ENCODE measurements at regions not wholly inside any gene's neighbourhood (a gene's known extent, or its start where the extent isn't known, plus 50 kb on each side); places are given as distances from the start of the nearest gene placed in this dataset.

DNA sequence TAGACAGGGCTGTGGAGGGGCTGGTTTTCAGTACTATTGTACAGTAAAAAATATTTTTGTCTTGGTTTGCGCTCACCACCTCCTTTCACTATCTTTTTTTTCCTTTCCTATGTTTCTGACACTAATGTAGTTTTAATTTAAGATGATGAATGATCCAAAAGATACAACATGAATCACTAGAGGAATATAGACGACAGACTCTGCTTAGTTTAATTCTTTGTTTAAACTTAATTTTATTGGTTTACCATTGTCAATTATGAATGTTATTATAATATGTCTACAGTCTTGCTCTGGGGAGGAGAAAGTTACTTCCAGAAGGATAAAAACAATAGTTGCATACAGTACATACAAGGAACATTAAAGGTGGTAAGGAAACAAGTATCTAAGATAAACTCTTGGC lies 682.4 kb upstream of the ADGRL4 start:
- Histone ChIP-seq H3K27me3 (no peaks in the 10 kb centered on the region), H3K9me3 (peaks cover 0 to 6% (median 0%) of the 10 kb centered on the region in 11 donors), H3K27ac (no peak overlapping the region), H3K4me1 (no peaks in the 10 kb centered on the region), H3K4me3 (no peak overlapping the region), H3K36me3 (no peaks in the 10 kb centered on the region)
- intact Hi-C loops (cut with DNase I) = no loop called here
- 85 to 86% methylated on average over 2 of the region's 2 CpGs for WGBS, 2 donors
- no peak for ATAC-seq
- TF ChIP-seq CTCF (IDR thresholded peaks at IDR 0.05) = no peak
- DNase-seq = no peak

- Histone ChIP-seq H3K27me3 (no peaks in the 10 kb centered on the region), H3K27ac (no peak overlapping the region), H3K4me1 (no peaks in the 10 kb centered on the region), H3K9me3 (peaks cover 0 to 43% (median 9%) of the 10 kb centered on the region in 11 donors), H3K4me3 (no peak overlapping the region), H3K36me3 (no peaks in the 10 kb centered on the region)
- DNase-seq (no peak), ATAC-seq (no peak)
- TF ChIP-seq CTCF (IDR thresholded peaks at IDR 0.05) = no peak
- intact Hi-C loops (cut with DNase I) = no loop called here
Measured at GRCh38 chr1:79683420-79683819, 676.9 kb upstream of the ADGRL4 start.

GRCh38 chr1:79682478-79682877 lies 675.9 kb upstream of the ADGRL4 start:
- intact Hi-C loops (cut with DNase I) = no loop called here
- Histone ChIP-seq H3K27ac (no peak overlapping the region), H3K27me3 (no peaks in the 10 kb centered on the region), H3K9me3 (peaks cover 0 to 46% (median 9%) of the 10 kb centered on the region in 11 donors), H3K4me3 (no peak overlapping the region), H3K36me3 (no peaks in the 10 kb centered on the region), H3K4me1 (no peaks in the 10 kb centered on the region)
- no peak for TF ChIP-seq CTCF (IDR thresholded peaks at IDR 0.05)
- 90 to 94% methylated on average over 1 of the region's 1 CpG for WGBS, 2 donors
- ATAC-seq (no peak), DNase-seq (no peak)

DNA sequence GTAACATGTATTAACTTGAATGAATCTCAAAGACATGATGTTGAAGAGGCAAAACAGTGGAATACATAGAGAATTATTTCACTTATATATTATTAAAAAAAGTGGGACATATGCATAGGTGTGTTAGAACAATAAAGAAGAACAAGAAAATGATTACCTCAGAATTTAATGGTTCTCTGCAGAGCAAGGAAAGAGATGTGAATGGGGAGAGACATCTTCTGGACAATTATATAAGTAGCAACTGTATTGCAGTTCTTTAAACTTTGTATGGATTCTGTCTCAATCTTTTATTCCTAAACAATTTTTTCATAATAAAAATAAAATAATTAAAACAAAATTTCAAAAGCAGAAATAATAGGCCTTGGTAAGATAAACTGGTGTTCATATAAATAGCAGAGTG lies 674.9 kb upstream of the ADGRL4 start:
- Histone ChIP-seq H3K4me1 (no peaks in the 10 kb centered on the region), H3K4me3 (no peak overlapping the region), H3K36me3 (no peaks in the 10 kb centered on the region), H3K27ac (no peak overlapping the region), H3K27me3 (no peaks in the 10 kb centered on the region), H3K9me3 (peaks cover 0 to 46% (median 9%) of the 10 kb centered on the region in 11 donors)
- no peak for ATAC-seq
- no peak for DNase-seq
- intact Hi-C loops (cut with DNase I) = no loop called here
- TF ChIP-seq CTCF (IDR thresholded peaks at IDR 0.05) = no peak

DNA sequence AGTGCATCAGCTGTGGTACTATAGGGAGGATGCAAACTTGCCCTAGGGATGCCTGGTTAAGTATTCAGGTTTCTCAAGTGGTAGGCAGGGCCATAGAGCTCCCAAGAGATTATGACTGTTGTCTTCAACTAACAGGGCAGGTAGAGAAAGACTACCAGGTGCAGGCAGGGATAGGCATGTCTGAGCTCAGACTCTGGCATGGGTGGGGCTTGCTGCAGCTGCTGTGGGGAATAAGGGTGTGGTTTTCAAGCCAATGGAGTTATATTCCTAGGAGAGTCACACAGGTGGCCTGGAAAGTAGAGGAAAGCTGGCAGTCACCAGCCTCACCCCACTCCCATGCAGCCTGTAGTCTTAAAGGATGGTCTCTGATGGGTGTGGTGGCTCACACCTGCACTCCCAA lies 673.4 kb upstream of the ADGRL4 start:
- Histone ChIP-seq H3K9me3 (peaks cover 0 to 55% (median 9%) of the 10 kb centered on the region in 11 donors), H3K4me3 (no peak overlapping the region), H3K4me1 (no peaks in the 10 kb centered on the region), H3K27ac (no peak overlapping the region), H3K36me3 (no peaks in the 10 kb centered on the region), H3K27me3 (no peaks in the 10 kb centered on the region)
- ATAC-seq (no peak), DNase-seq (no peak)
- intact Hi-C loops (cut with DNase I) = no loop called here
- TF ChIP-seq CTCF (IDR thresholded peaks at IDR 0.05) = no peak
